ENCODE measurements at regions not wholly inside any gene's neighbourhood (a gene's known extent, or its start where the extent isn't known, plus 50 kb on each side); places are given as distances from the start of the nearest gene placed in this dataset.

GRCh38 chr4:17324386-17324830 is 187.5 kb downstream of the QDPR start:
- H3K9me1 ChIP-seq (replicated peaks; ENCODE audit: control insufficient read depth, extremely low read depth, insufficient read depth, low read length), result no peaks in the 10 kb centered on the region
- peaks cover 22% of the 10 kb centered on the region for H3K4me1 ChIP-seq (ENCODE audit: control insufficient read depth, extremely low read depth, insufficient read depth, low read length)
- TF ChIP-seq MYC (IDR thresholded peaks at IDR 0.05; ENCODE audit: low read depth, low read length) (no peak), CTCF (IDR thresholded peaks at IDR 0.05; ENCODE audit: extremely low read depth in 1 of 2, insufficient read depth in 1 of 2, low read depth in 1 of 2, low read length in 2 of 2) (peak; percentile 50 to 53)
- H3K27me3 ChIP-seq (ENCODE audit: control insufficient read depth in 2 of 2, insufficient read depth in 2 of 2, low read length in 2 of 2), result no peaks in the 10 kb centered on the region
- no peaks in the 10 kb centered on the region for H3K79me2 ChIP-seq (ENCODE audit: control insufficient read depth, insufficient read depth, low read length)
- H2AFZ ChIP-seq (ENCODE audit: low read depth, low read length), result peak overlapping the region; percentile 30
- peak; percentile 72 for DNase-seq (ENCODE audit: low read depth, low spot score)
- no peak overlapping the region for H3K4me3 ChIP-seq (replicated peaks in 1 of 3; ENCODE audit: insufficient read depth in 1 of 3, low read depth in 1 of 3, low read length in 3 of 3)
- CTCF ChIA-PET, result interaction anchor here (0.7 to 4.8 kb wide), 41 partner anchors 8 to 1119 kb away, joined by 3 to 92 read pairs (median 4); partner anchors contain the start of gene LDB2
- no peaks in the 10 kb centered on the region for H3K9me3 ChIP-seq (replicated peaks; ENCODE audit: control insufficient read depth, insufficient read depth, low read length)
- H4K20me1 ChIP-seq (replicated peaks; ENCODE audit: control insufficient read depth, extremely low read depth, insufficient read depth, low read length), result no peaks in the 10 kb centered on the region
- no peak overlapping the region for H3K27ac ChIP-seq (ENCODE audit: insufficient read depth, low read depth, low read length)
- dilution Hi-C loops (cut with MboI; ENCODE audit: extremely low pct_ligation_motif_present, low sequenced_read_pairs), result no loop called here
- intact Hi-C loops (cut with micrococcal nuclease), result loop anchor here (1.0 to 10.0 kb wide), 8 partner anchors 123 to 1034 kb away; no protein-coding TSS in a partner anchor
- FAIRE-seq, result peak; percentile 4
- no peak overlapping the region for H3K9ac ChIP-seq (replicated peaks; ENCODE audit: extremely low read depth, insufficient read depth, low read length)
- POLR2A ChIA-PET, result no interaction called here
- peak overlapping the region; percentile 56 for H3K4me2 ChIP-seq (ENCODE audit: insufficient read depth, low read length)
- no peaks in the 10 kb centered on the region for H3K36me3 ChIP-seq (ENCODE audit: control insufficient read depth in 2 of 2, extremely low read depth in 1 of 2, insufficient read depth in 2 of 2, low read length in 2 of 2)
- no TSS peak for BruUV-seq (replicated peaks)

- dilution Hi-C loops (cut with MboI; ENCODE audit: extremely low pct_ligation_motif_present, low sequenced_read_pairs), result no loop called here
- DNase-seq (ENCODE audit: low read depth, low spot score) (peak; percentile 76), FAIRE-seq (peak; percentile 28)
- Histone ChIP-seq H3K9me1 (replicated peaks; ENCODE audit: control insufficient read depth, extremely low read depth, insufficient read depth, low read length) (no peaks in the 10 kb centered on the region), H3K36me3 (ENCODE audit: control insufficient read depth in 2 of 2, extremely low read depth in 1 of 2, insufficient read depth in 2 of 2, low read length in 2 of 2) (no peaks in the 10 kb centered on the region), H3K9me3 (replicated peaks; ENCODE audit: control insufficient read depth, insufficient read depth, low read length) (no peaks in the 10 kb centered on the region), H3K4me1 (ENCODE audit: control insufficient read depth, extremely low read depth, insufficient read depth, low read length) (peaks cover 22% of the 10 kb centered on the region), H3K27ac (ENCODE audit: insufficient read depth, low read depth, low read length) (no peak overlapping the region), H3K9ac (replicated peaks; ENCODE audit: extremely low read depth, insufficient read depth, low read length) (no peak overlapping the region), H3K27me3 (ENCODE audit: control insufficient read depth in 2 of 2, insufficient read depth in 2 of 2, low read length in 2 of 2) (no peaks in the 10 kb centered on the region), H3K4me2 (ENCODE audit: insufficient read depth, low read length) (peak overlapping the region; percentile 56), H2AFZ (ENCODE audit: low read depth, low read length) (peak overlapping the region; percentile 30), H4K20me1 (replicated peaks; ENCODE audit: control insufficient read depth, extremely low read depth, insufficient read depth, low read length) (no peaks in the 10 kb centered on the region), H3K79me2 (ENCODE audit: control insufficient read depth, insufficient read depth, low read length) (no peaks in the 10 kb centered on the region), H3K4me3 (replicated peaks in 1 of 3; ENCODE audit: insufficient read depth in 1 of 3, low read depth in 1 of 3, low read length in 3 of 3) (no peak overlapping the region)
- no TSS peak for BruUV-seq (replicated peaks)
- ChIA-PET CTCF (interaction anchor here (0.7 to 4.8 kb wide), 52 partner anchors 8 to 1118 kb away, joined by 3 to 92 read pairs (median 4); partner anchors contain the start of gene LDB2), POLR2A (no interaction called here)
- intact Hi-C loops (cut with micrococcal nuclease), result loop anchor here (1.0 to 10.0 kb wide), 8 partner anchors 124 to 1033 kb away; no protein-coding TSS in a partner anchor
- TF ChIP-seq FOS (IDR thresholded peaks at IDR 0.05; ENCODE audit: borderline replicate concordance, insufficient read depth, low read length) (no peak), CTCF (IDR thresholded peaks at IDR 0.05; ENCODE audit: extremely low read depth in 1 of 2, insufficient read depth in 1 of 2, low read depth in 1 of 2, low read length in 2 of 2) (no peak), GATA2 (IDR thresholded peaks at IDR 0.05; ENCODE audit: insufficient read depth, insufficient read length, low read depth, low read length) (no peak), MYC (IDR thresholded peaks at IDR 0.05; ENCODE audit: low read depth, low read length) (no peak), POLR2A (IDR thresholded peaks at IDR 0.05; ENCODE audit: low read depth, low read length) (no peak), EZH2 (IDR thresholded peaks at IDR 0.05; ENCODE audit: borderline replicate concordance, low read depth, low read length, severe bottlenecking) (no peak), POLR2AphosphoS5 (IDR thresholded peaks at IDR 0.05; ENCODE audit: insufficient read depth, low read depth, low read length) (no peak), JUN (IDR thresholded peaks at IDR 0.05; ENCODE audit: borderline replicate concordance, insufficient read depth, insufficient read length, low read depth) (no peak)
- TF ChIP-seq, protein P1, sequence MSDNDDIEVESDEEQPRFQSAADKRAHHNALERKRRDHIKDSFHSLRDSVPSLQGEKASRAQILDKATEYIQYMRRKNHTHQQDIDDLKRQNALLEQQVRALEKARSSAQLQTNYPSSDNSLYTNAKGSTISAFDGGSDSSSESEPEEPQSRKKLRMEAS (IDR thresholded peaks at IDR 0.05; ENCODE audit: insufficient read depth, insufficient read length), result no peak
Observed at GRCh38 chr4:17323554-17324385, 188.1 kb downstream of the QDPR start.
